HS-5 (cell line): ENCODE measurements at regions not wholly inside any gene's neighbourhood (a gene's known extent, or its start where the extent isn't known, plus 50 kb on each side); places are given as distances from the start of the nearest gene placed in this dataset.

Source experiments
- DNase-seq: peaks from one replicate; pipeline ENCODE4 v3.0.0-alpha.2; 2012; ENCODE audit warnings: low read depth

DNA sequence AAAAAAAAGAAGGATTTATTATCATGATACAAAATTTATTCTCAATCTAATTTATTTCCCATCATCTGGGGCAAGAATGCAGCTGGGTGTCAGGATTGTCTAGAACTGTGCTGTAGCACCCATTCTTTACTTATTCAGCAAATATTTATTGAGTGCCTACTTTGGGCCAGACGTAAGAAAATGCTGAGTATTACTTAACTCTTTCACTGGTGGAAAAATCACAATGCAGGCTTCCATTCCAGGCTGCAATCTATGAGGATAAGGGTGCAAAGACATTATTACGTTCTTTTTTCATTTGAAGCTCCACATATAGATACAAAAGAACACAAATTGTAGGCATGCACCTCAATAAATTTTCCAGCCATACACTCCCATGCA lies 86.0 kb upstream of the CDKN3 start:
- DNase-seq, result no peak

DNA sequence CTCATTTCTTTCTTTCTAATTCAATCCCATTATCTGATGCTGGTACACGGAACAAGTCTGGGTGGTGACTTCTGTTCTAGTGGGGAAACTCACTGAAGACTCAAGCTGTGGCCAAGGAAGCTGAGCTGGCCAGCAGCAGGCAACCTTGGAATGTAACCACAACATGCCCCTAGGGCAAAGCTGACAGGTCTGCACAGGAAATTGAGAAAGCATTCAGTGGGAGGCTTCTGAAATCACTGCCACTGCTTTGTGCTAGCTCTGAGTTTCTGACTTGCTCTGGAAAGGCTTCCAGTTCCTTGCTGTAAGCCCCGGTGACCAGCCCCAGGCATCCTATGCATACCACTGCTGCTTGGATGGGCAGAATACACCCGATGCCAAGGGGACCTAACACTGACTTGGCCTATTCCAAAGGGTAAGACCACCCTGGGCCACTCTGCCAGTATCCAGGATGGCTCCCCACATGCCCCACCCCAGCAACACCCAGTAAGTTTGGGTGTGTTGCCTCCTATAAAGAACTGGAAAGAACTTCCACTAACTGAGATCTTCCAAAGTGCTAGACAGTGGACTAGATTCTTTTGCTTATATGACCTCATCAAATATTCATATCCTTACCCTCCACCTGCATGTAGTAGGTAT lies 84.5 kb upstream of the CDKN3 start:
- DNase-seq, result peak; percentile 83

- DNase-seq, result no peak
These were observed 82.3 kb upstream of the CDKN3 start for GRCh38 chr14:54314365-54315104.

DNA sequence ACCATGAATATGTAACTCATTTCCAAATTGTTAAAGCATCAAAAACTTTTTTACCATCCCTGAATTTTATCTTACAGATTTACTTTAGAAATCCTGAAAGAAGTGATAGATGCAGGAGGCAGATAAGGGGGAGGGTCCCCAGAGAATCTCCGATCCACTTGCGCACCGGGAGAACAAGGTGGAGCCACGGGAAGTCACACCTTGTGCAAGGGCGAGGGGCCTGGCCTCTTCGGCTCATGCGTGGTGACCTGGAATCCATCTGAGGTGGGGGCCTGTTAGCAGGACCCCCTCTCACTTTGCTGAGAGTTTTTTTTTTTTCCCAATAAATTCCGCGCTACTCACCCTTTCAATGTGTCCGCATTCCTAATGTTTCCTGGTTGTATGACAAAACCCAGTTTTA lies 80.2 kb upstream of the CDKN3 start:
- no peak for DNase-seq

DNA sequence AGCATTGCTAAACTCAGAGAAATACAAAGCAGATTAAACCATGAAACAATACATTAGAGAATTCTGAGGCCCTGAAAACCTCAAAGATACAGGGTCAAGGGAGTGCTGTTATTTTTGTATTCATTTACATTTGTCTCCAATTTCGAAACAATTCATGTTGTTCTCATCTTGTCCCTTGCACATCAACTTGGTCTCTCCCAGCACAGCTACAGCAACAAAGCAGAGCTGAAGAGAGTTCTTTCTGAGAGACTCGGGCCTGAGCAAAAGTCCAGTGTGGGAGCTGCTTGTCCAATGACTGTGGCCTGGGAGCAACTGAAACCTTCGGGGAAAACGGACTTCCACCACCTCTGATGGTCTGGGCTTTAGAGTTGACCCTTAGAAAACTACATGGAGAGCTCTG lies 79.4 kb upstream of the CDKN3 start:
- DNase-seq, result no peak

- no peak for DNase-seq
These were observed 74.6 kb upstream of the CDKN3 start for GRCh38 chr14:54322246-54322645.

DNA sequence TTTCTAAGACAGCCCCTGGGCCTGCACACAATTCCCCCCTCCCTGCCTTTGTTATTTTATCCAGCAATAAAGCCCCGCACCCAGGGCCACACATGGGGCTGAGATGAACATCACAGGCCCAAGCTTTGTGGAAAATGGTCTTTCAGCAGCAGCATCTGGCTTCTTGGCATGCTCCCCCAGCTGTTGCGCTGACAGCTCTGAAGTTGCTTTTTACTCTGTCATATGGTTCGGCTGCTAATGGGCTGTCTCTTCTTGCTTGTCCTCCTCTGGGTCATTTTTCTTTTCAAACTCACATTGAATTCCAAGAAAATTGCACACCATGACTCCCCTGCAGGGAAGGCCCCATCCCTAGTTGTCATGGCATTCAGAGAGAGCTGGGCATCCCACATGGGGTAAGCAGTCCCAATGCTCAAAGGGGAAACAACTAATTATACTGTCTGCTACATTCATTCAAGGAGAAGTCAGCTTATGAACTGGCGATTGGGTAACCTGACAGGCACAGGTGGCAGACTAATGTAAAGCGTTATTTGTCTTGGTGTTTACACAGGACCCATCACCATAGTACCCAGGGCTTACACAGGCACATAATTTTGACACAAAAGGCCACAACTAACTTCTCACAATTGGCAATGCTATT lies 74.0 kb upstream of the CDKN3 start:
- no peak for DNase-seq

GRCh38 chr14:54325766-54326165 lies 71.0 kb upstream of the CDKN3 start:
- DNase-seq, result no peak

DNA sequence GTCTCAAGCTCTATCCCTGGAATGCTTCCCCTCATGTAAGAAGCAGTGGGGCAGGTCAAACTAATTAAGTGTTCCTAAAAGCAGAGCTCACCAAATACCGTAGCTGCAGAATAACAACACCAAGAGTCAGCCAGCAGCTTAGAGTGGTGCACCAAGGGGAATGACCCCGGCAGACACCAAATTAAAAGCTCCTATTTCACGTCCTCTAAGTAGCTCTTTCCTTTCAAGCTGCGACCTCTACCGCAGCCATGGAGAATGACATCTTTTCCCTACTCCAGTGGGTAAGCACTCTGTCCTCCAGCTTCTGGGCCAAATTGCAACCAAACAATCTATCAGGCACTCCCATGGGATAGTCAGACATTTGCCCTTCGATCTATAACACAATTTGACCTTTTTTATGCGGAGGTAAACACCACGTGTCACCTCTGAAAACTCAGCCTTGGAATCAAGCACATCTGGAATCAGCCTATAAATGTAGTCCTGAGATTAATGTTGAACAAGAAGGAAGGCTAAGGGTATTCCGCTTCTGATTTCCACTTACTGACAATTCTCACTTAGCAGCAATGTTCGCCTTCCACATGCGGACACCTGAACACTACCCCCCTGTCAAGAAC lies 67.6 kb upstream of the CDKN3 start:
- DNase-seq, result peak; percentile 25

- no peak for DNase-seq
These were observed 65.9 kb upstream of the CDKN3 start for GRCh38 chr14:54330876-54331275.

DNA sequence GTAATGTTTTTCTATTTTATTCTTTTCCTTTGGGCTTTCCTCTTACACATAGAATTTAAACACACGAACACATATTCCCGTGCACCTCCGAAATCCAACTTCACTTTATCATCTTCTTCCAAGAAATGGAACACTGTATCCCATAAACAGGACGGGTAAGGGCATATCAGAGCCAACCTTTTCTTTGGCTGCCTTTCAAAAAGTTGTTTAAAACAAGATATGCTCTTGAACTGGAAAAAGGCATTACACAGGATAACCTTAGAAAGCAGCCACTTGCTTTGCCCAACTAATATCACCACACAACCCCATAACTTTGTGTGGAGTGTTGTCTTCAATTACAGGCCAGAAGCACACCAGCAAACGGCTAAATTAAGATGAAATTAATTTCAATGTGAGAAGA lies 65.3 kb upstream of the CDKN3 start:
- DNase-seq, result no peak

DNA sequence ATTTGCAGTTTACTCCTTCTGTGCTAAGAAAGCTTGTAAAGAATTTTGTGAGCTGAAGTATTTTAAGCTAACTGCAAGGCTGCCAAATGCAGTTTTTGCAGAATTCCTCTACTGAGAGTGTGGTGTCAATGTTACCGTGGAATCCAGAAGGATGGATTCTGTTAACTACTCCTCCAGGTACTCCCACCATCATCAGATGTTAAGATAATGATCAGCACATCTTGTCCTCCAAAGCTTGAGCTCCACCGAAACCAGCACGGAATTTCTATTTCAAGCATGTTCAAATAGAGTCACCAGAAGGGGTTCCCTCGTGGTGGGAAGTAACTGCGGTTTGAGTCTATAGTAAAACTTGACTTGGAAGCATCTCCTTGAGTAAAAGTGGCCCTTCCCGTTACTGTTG lies 64.3 kb upstream of the CDKN3 start:
- DNase-seq, result no peak

GRCh38 chr14:54333511-54333910 lies 63.3 kb upstream of the CDKN3 start:
- DNase-seq, result no peak

- no peak for DNase-seq
These were observed 61.1 kb upstream of the CDKN3 start for GRCh38 chr14:54335569-54336155.

DNA sequence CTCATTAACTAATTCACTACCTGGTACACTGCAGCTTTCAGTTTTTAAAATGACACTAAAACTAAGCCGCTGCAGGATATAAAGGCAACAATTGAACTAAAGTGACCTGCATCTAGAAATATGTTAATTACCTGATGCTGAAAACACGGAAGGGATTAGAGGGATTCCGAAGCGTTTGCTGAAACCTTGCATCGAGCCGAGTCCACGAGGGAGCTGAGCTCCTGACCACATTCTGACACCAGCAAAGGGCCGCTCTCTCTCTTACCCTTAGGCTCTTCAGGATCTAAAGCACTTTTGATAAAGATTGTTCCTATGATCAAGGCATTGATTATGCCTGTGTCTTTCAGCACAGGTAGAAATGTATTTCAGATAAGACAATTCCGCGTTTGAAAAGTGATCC lies 59.5 kb upstream of the CDKN3 start:
- DNase-seq, result no peak

DNA sequence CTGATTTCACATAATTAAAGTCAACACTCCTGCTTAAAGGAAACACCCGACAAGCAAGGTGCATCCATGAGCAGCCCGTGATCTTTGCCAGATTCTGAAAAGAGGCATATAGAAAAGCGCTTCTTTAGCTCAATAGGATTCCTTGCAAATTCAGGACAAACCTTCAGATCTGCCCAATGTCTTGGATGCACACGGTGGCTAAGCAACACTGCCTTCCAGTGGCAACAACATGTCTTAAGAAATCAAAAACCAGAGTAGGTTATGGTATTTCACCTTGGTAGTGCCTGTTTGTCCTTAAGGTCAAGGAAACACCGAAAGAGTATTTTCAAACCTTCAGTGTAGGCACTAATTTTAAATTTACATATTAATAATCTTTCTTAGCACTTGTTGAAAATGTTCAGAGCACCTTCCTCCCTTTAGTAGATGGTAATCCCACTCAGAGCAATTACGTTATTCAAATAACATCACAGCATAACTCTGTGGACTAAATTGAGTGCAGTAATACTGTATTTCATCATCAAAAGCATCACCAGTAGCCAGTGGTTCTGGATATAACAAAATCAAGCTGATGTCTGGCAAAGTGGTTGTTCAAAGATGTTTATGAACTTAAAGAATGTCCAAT lies 58.0 kb upstream of the CDKN3 start:
- DNase-seq, result no peak

DNA sequence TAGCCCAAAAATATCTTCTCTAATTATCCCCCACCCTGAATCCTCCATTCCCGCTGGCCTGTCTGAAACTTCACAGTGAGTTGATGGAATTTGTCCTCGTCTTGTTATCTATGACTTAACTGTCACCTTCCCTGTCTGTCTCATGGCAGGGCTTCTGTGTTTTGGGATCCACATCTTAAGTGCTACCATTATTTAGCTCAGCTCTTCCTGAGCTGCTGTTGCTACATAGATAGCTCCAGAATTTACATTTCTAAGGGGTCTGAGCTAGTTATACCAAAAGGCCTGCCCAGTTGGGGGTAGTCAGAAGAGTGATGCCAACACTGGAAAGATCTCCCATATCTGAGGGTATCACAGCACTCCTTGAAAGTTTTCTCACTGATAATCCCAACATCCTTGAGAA lies 57.0 kb upstream of the CDKN3 start:
- no peak for DNase-seq

GRCh38 chr14:54342806-54343205 lies 54.0 kb upstream of the CDKN3 start:
- no peak for DNase-seq

DNA sequence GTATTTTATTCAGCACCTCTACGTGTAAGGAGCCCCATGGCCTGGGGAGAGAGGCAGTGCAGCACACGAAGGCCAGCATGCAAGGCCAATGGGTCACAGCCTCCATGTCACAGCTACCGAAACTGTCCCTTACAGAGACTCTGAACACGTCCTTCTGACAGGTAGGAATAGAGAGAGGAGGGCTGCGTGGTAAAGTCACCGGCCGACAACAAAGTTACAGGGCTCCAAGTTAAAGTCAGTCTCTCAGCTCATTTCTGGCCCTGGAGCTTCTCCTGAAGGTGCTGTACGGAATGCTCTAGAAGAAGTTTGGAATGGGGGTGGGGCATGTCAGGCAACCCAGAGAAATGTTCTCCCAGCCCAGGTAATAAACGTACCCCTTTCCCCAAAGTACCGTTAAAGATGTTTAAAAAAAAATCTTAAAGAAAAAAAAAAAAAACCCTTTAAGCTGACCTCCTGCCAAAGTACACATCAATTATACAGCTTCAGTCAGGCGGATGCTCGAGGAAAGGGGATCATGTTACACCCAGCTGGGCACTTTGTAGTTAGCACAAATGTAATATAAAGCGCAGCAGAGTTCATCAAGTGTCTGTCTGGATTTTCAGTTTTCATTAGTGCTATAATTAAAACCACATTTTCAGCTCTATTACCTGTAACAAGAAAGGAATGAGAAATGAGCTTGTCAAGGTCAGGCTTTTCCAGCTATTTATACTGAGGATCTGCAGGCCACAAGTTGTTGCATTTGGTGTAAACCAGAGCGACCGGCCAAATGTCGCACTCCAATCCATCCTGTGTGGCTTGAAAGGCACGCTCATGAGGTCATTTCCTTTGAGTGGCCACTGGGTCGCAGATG lies 53.3 kb upstream of the CDKN3 start:
- no peak for DNase-seq

DNA sequence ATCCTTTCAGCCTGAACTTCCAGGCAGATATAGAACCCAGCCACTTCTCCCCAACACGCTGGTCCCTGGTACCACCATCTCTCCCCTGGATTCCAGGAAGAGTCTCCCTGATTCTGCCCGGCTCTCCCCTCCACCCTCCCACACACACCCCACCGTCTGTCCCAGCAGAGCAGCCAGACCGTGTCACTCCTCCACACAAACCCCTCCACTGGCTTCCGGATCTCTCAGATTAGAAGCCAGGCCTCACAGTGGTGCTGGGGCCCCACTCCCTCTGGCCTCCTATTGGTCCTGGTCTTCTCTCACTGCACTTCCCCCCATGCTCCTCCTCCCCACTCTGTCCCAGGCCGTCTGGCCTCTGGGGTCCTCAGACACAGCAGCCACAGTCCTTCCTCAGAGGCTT lies 52.4 kb upstream of the CDKN3 start:
- no peak for DNase-seq

DNA sequence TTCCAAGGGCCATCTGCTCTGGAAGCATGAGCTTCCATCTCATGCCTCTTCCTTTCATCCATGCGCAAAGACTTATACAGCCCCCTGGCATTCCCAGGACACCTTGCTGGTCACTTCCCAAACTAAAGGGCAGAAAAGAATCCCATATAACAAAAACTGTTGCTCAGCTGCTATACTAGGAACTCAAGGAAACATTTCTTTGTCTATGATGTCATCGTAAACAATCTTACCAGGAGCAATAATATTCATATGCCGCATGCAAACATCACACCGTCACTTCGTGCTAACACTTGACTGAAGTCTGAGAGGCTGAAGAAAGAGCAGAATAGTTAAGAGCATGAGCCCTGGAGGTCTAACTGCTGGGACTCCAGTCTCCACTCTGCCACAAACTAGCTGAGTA lies 50.5 kb upstream of the CDKN3 start:
- DNase-seq, result no peak
